Glutamatergic neuron (in vitro differentiated cells): ENCODE measurements at regions not wholly inside any gene's neighbourhood (a gene's known extent, or its start where the extent isn't known, plus 50 kb on each side); places are given as distances from the start of the nearest gene placed in this dataset.

Experiments
- DNase-seq: peaks from one replicate; pipeline ENCODE4 v3.0.0; 2022
- H3K27ac Mint-ChIP-seq: one replicate; pipeline ENCODE4 v1.8.0; 2020; ENCODE audit warnings: mild to moderate bottlenecking, mixed read lengths, inconsistent platforms; ENCODE audit not compliant: unreplicated experiment
- H3K27me3 Mint-ChIP-seq: one replicate; pipeline ENCODE4 v1.8.0; 2020; ENCODE audit warnings: mild to moderate bottlenecking, moderate library complexity, mixed read lengths, inconsistent platforms; ENCODE audit not compliant: unreplicated experiment
- H3K36me3 Mint-ChIP-seq: one replicate; pipeline ENCODE4 v1.8.0; 2020; ENCODE audit warnings: mild to moderate bottlenecking, mixed read lengths, inconsistent platforms; ENCODE audit not compliant: unreplicated experiment
- H3K4me1 Mint-ChIP-seq: one replicate; pipeline ENCODE4 v1.8.0; 2020; ENCODE audit warnings: mild to moderate bottlenecking, low read depth, mixed read lengths, inconsistent platforms; ENCODE audit not compliant: unreplicated experiment
- H3K4me3 Mint-ChIP-seq: one replicate; pipeline ENCODE4 v1.8.0; 2020; ENCODE audit warnings: mild to moderate bottlenecking, mixed read lengths, inconsistent platforms; ENCODE audit not compliant: unreplicated experiment
- H3K9me3 Mint-ChIP-seq: one replicate; pipeline ENCODE4 v1.8.0; 2020; ENCODE audit warnings: mild to moderate bottlenecking, moderate library complexity, mixed read lengths, inconsistent platforms; ENCODE audit not compliant: unreplicated experiment
- CTCF ChIP-seq: fragments of 200-600 bp; sonication (generic); IDR thresholded peaks from one replicate; pipeline ENCODE4 v1.5.0; 2021; ENCODE audit not compliant: partially characterized antibody, unreplicated experiment

GRCh38 chr14:82855912-82856391 is 1322.3 kb upstream of the SEL1L start:
- no peaks in the 10 kb centered on the region for H3K27me3 Mint-ChIP-seq
- no peaks in the 10 kb centered on the region for H3K36me3 Mint-ChIP-seq
- no peaks in the 10 kb centered on the region for H3K4me1 Mint-ChIP-seq
- DNase-seq = no peak
- no peak overlapping the region for H3K27ac Mint-ChIP-seq
- H3K4me3 Mint-ChIP-seq = no peak overlapping the region
- H3K9me3 Mint-ChIP-seq = no peaks in the 10 kb centered on the region
- peak; percentile 88 for TF ChIP-seq CTCF

GRCh38 chr14:82861313-82861712 is 1327.7 kb upstream of the SEL1L start:
- no peaks in the 10 kb centered on the region for H3K4me1 Mint-ChIP-seq
- no peak overlapping the region for H3K4me3 Mint-ChIP-seq
- no peak overlapping the region for H3K27ac Mint-ChIP-seq
- peaks cover 4% of the 10 kb centered on the region for H3K36me3 Mint-ChIP-seq
- no peak for DNase-seq
- no peaks in the 10 kb centered on the region for H3K27me3 Mint-ChIP-seq
- no peaks in the 10 kb centered on the region for H3K9me3 Mint-ChIP-seq
- no peak for TF ChIP-seq CTCF

- no peak overlapping the region for H3K4me3 Mint-ChIP-seq
- no peaks in the 10 kb centered on the region for H3K36me3 Mint-ChIP-seq
- peak; percentile 45 for DNase-seq
- H3K9me3 Mint-ChIP-seq = no peaks in the 10 kb centered on the region
- no peak overlapping the region for H3K27ac Mint-ChIP-seq
- no peaks in the 10 kb centered on the region for H3K4me1 Mint-ChIP-seq
- TF ChIP-seq CTCF = peak; percentile 35
- H3K27me3 Mint-ChIP-seq = no peaks in the 10 kb centered on the region
These were observed 1338.8 kb upstream of the SEL1L start for GRCh38 chr14:82872494-82872893.

GRCh38 chr14:82878951-82879350 is 1345.3 kb upstream of the SEL1L start:
- H3K27me3 Mint-ChIP-seq = no peaks in the 10 kb centered on the region
- no peak for TF ChIP-seq CTCF
- H3K4me1 Mint-ChIP-seq = no peaks in the 10 kb centered on the region
- DNase-seq = no peak
- H3K9me3 Mint-ChIP-seq = no peaks in the 10 kb centered on the region
- no peaks in the 10 kb centered on the region for H3K36me3 Mint-ChIP-seq
- H3K27ac Mint-ChIP-seq = no peak overlapping the region
- H3K4me3 Mint-ChIP-seq = no peak overlapping the region

- Mint-ChIP-seq H3K4me3 (no peak overlapping the region), H3K4me1 (no peaks in the 10 kb centered on the region), H3K27ac (no peak overlapping the region), H3K36me3 (no peaks in the 10 kb centered on the region), H3K27me3 (no peaks in the 10 kb centered on the region), H3K9me3 (no peaks in the 10 kb centered on the region)
- no peak for DNase-seq
- TF ChIP-seq CTCF = no peak
These were observed 1346.4 kb upstream of the SEL1L start for GRCh38 chr14:82879949-82880535.
